AG04450 (cell line): ENCODE measurements at regions not wholly inside any gene's neighbourhood (a gene's known extent, or its start where the extent isn't known, plus 50 kb on each side); places are given as distances from the start of the nearest gene placed in this dataset.

Experiments
- CTCF ChIA-PET: fragments of 300-600, 350-600 bp; formaldehyde crosslinking; extraction: SDS; loops from one replicate; lab custom pipeline; 2022; ENCODE audit warnings: antibody characterized with exemption, inconsistent platforms; lab: Charles Lee
- POLR2A ChIA-PET: fragments of 350-600 bp; formaldehyde crosslinking; extraction: SDS; loops from one replicate; lab custom pipeline; 2021; ENCODE audit warnings: antibody characterized with exemption, inconsistent platforms; lab: Yijun Ruan, JAX
- DNase-seq: peaks from one replicate; pipeline ENCODE4 v3.0.0-alpha.2; 2011; ENCODE audit warnings: low read depth, low spot score
- H3K27ac ChIP-seq: one replicate; pipeline ENCODE4 v1.5.1; 2012; ENCODE audit warnings: low read depth, low read length, control low read depth
- H3K27me3 ChIP-seq: one replicate; pipeline ENCODE4 v1.6.0; 2012; ENCODE audit warnings: low read length; ENCODE audit not compliant: control insufficient read depth, insufficient read depth
- H3K4me3 ChIP-seq: 2 replicates; pipeline ENCODE4 v1.5.1; 2011; ENCODE audit warnings: mild to moderate bottlenecking, low read depth, low read length, control low read depth
- H3K9me3 ChIP-seq: 2 replicates; pipeline ENCODE4 v1.5.1; 2012; ENCODE audit warnings: low read length; ENCODE audit not compliant: control insufficient read depth, insufficient read depth
- CTCF ChIP-seq: IDR thresholded peaks from 2 replicates; pipeline ENCODE4 v1.5.1; 2011; ENCODE audit warnings: low read depth, low read length, control low read depth, inconsistent platforms

GRCh38 chr10:63755441-63755840 lies 234.2 kb downstream of the REEP3 start:
- Histone ChIP-seq H3K27ac (no peak overlapping the region), H3K4me3 (no peak overlapping the region), H3K27me3 (peaks cover 10% of the 10 kb centered on the region), H3K9me3 (no peaks in the 10 kb centered on the region)
- CTCF ChIA-PET = interaction anchor here (1.3 to 2.2 kb wide), 4 partner anchors 12 to 598 kb away, joined by 3 to 9 read pairs (median 4); no protein-coding TSS in a partner anchor
- no peak for TF ChIP-seq CTCF
- POLR2A ChIA-PET = no interaction called here
- no peak for DNase-seq

- no peak for DNase-seq
These were observed 235.9 kb downstream of the REEP3 start for GRCh38 chr10:63757067-63757466.

GRCh38 chr10:63758080-63758479 lies 236.9 kb downstream of the REEP3 start:
- TF ChIP-seq CTCF = no peak
- no peak for DNase-seq
- POLR2A ChIA-PET = no interaction called here
- CTCF ChIA-PET = interaction anchor here (0.6 to 2.0 kb wide), 3 partner anchors 9 to 1493 kb away, joined by 3 to 16 read pairs (median 3); no protein-coding TSS in a partner anchor
- no peaks in the 10 kb centered on the region for H3K9me3 ChIP-seq
- no peak overlapping the region for H3K27ac ChIP-seq
- H3K4me3 ChIP-seq = no peak overlapping the region
- H3K27me3 ChIP-seq = peaks cover 10% of the 10 kb centered on the region

More at GRCh38 chr10:63757067-63757466, 235.9 kb downstream of the REEP3 start:
- POLR2A ChIA-PET = no interaction called here
- Histone ChIP-seq H3K27me3 (peaks cover 10% of the 10 kb centered on the region), H3K4me3 (no peak overlapping the region), H3K9me3 (no peaks in the 10 kb centered on the region), H3K27ac (no peak overlapping the region)
- CTCF ChIA-PET = interaction anchor here (1.6 to 2.0 kb wide), 2 partner anchors 10 to 540 kb away, joined by 3 to 16 read pairs; no protein-coding TSS in a partner anchor
- no peak for TF ChIP-seq CTCF

- H3K27ac ChIP-seq = no peak overlapping the region
- ChIA-PET POLR2A (no interaction called here), CTCF (no interaction called here)
- peaks cover 10% of the 10 kb centered on the region for H3K27me3 ChIP-seq
- H3K9me3 ChIP-seq = no peaks in the 10 kb centered on the region
- H3K4me3 ChIP-seq = no peak overlapping the region
- no peak for TF ChIP-seq CTCF
- no peak for DNase-seq
These were observed 238.1 kb downstream of the REEP3 start for GRCh38 chr10:63759335-63759734.

- Histone ChIP-seq H3K27me3 (peaks cover 8% of the 10 kb centered on the region), H3K9me3 (no peaks in the 10 kb centered on the region), H3K27ac (no peak overlapping the region), H3K4me3 (no peak overlapping the region)
- CTCF ChIA-PET = no interaction called here
- POLR2A ChIA-PET = no interaction called here
- no peak for TF ChIP-seq CTCF
- DNase-seq = no peak
These were observed 239.0 kb downstream of the REEP3 start for GRCh38 chr10:63760034-63760707.
